ENCODE measurements at regions not wholly inside any gene's neighbourhood (a gene's known extent, or its start where the extent isn't known, plus 50 kb on each side); places are given as distances from the start of the nearest gene placed in this dataset.

GRCh38 chrX:82676386-82676785, 831.7 kb upstream of the POU3F4 start:
- TF ChIP-seq CTCF (IDR thresholded peaks at IDR 0.05): peak in 2 of 6 experiments; percentile 21 to 23
- TF ChIP-seq POLR2A (IDR thresholded peaks at IDR 0.05): no peak

Measured in thyroid gland (tissue), 4 donors.